ENCODE measurements at regions not wholly inside any gene's neighbourhood (a gene's known extent, or its start where the extent isn't known, plus 50 kb on each side); places are given as distances from the start of the nearest gene placed in this dataset.

DNA sequence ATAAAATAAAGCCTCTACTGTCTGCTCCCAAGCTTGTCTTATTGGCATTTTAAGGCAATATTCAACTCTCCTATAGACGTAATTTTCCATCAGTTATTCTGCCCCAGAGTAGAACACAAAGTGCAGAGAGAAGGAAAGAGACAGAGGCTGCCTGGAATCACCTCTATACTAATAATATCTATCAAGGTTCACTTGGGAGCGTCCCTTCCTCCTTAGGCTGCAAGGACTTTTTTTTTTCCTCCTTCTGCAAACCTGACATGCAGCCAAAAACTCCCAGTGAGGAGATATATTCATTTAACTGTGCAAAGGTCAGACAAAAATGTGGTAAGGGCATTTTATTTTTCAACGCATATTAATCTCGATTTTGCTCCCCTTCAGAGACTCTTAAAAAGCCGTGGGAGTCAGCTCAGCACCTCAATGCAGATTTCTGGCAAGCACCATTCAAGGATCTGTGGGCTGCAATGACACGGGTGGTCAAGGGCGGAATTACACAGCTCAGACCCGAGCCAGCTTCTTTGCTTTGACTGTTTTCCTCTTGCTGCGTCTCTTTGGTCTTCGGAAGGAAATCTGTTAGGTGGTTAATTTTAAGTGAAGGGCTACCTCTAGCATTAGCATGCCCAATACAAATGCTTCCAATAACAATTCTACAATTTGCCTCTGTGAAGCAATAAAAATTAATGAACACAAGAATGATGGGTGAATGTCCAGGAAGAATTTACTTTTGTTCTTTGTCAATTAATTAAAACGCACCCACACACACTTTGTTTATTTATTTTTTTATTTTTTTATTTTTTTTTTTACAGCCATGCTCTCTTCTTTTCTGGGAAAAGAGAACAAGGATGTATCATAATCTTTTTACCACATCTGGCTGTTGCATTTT, 587.7 kb upstream of the GRAMD2B start:
- Histone ChIP-seq H3K4me3 (peak overlapping the region in 4 of 12 donors; percentile 10 to 20 (median 16)), H3K27me3 (no peaks in the 10 kb centered on the region), H3K4me1 (peaks cover 0 to 8% (median 4%) of the 10 kb centered on the region in 12 donors), H3K27ac (no peak overlapping the region), H3K9me3 (peaks cover 0 to 7% (median 0%) of the 10 kb centered on the region in 12 donors), H3K36me3 (no peaks in the 10 kb centered on the region)
- intact Hi-C loops (cut with DNase I): loop anchor here in 3 of 10 donors (5.0 to 10.0 kb wide), 3 partner anchors 1088 to 1901 kb away; partner anchors contain the start of gene ZNF608 (in 1 of the 3)
- WGBS, 4 donors: 16 to 25% (median 18%) methylated on average over 11 of the region's 11 CpGs
- peak in 3 of 4 donors; percentile 74 to 86 (median 77) for ATAC-seq
- TF ChIP-seq POLR2A (IDR thresholded peaks at IDR 0.05): no peak
- TF ChIP-seq, protein P1, sequence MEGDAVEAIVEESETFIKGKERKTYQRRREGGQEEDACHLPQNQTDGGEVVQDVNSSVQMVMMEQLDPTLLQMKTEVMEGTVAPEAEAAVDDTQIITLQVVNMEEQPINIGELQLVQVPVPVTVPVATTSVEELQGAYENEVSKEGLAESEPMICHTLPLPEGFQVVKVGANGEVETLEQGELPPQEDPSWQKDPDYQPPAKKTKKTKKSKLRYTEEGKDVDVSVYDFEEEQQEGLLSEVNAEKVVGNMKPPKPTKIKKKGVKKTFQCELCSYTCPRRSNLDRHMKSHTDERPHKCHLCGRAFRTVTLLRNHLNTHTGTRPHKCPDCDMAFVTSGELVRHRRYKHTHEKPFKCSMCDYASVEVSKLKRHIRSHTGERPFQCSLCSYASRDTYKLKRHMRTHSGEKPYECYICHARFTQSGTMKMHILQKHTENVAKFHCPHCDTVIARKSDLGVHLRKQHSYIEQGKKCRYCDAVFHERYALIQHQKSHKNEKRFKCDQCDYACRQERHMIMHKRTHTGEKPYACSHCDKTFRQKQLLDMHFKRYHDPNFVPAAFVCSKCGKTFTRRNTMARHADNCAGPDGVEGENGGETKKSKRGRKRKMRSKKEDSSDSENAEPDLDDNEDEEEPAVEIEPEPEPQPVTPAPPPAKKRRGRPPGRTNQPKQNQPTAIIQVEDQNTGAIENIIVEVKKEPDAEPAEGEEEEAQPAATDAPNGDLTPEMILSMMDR (IDR thresholded peaks at IDR 0.05): peak; percentile 42 to 84 (median 70)
- DNase-seq: peak in 4 of 5 donors; percentile 16 to 38 (median 30)

DNA sequence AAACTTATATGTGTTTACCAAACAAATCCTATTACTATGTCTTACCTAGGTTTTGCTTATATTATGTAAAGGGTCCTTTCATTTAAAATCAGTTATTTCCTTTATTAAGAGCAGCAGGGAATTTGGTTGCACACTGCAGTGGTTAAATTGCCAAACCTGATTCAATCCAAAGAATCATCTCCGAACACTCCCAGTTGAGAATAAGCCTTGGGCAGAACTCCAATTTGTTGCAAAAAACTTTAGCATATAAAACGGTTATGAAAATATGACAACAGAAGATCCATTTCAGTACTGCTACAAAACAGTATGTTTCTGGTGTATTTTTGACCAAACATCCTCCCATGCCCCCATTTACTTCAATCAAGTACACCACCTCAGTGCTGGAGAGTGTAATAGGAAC, 587.0 kb upstream of the GRAMD2B start:
- DNase-seq (no peak), ATAC-seq (no peak)
- no peak overlapping the region for H3K27ac ChIP-seq
- TF ChIP-seq POLR2A (IDR thresholded peaks at IDR 0.05): no peak
- TF ChIP-seq, protein P1 (IDR thresholded peaks at IDR 0.05): no peak
- peaks cover 0 to 8% (median 4%) of the 10 kb centered on the region in 12 donors for H3K4me1 ChIP-seq
- peaks cover 0 to 5% (median 0%) of the 10 kb centered on the region in 12 donors for H3K9me3 ChIP-seq
- intact Hi-C loops (cut with DNase I): loop anchor here in 3 of 10 donors (5.0 to 10.0 kb wide), 3 partner anchors 1089 to 1901 kb away; partner anchors contain the start of gene ZNF608 (in 1 of the 3)
- no peaks in the 10 kb centered on the region for H3K36me3 ChIP-seq
- 58 to 77% (median 68%) methylated on average over 2 of the region's 2 CpGs for WGBS, 4 donors
- H3K27me3 ChIP-seq: no peaks in the 10 kb centered on the region
- no peak overlapping the region for H3K4me3 ChIP-seq

DNA sequence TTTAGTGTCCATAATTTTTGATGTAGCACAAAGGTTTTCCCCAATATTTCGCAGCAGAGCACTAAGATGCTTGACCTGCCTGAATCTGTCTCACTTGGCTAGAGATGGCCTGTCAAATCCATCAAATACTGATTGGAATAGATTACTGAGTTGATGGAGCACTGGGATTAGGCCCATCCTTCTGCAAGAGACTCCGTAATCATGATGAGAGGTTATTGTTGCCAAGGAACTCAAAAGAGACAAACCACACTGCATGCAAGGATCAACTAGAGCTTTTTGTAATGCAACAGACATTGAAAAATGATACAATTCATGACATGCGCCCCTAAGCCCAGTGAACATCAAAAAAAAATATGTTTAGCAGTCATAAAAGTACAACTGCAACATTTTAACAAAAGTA, 585.3 kb upstream of the GRAMD2B start:
- Histone ChIP-seq H3K27me3 (no peaks in the 10 kb centered on the region), H3K9me3 (peaks cover 0 to 8% (median 0%) of the 10 kb centered on the region in 12 donors), H3K4me3 (no peak overlapping the region), H3K27ac (no peak overlapping the region), H3K4me1 (peaks cover 0 to 8% (median 4%) of the 10 kb centered on the region in 12 donors), H3K36me3 (no peaks in the 10 kb centered on the region)
- intact Hi-C loops (cut with DNase I): loop anchor here in 3 of 10 donors (5.0 to 10.0 kb wide), 3 partner anchors 1091 to 1903 kb away; partner anchors contain the start of gene ZNF608 (in 1 of the 3)
- no peak for ATAC-seq
- DNase-seq: no peak
- no peak for TF ChIP-seq POLR2A (IDR thresholded peaks at IDR 0.05)
- TF ChIP-seq, protein P1 (IDR thresholded peaks at IDR 0.05): no peak
- 92 to 97% (median 96%) methylated on average over 3 of the region's 3 CpGs for WGBS, 4 donors

DNA sequence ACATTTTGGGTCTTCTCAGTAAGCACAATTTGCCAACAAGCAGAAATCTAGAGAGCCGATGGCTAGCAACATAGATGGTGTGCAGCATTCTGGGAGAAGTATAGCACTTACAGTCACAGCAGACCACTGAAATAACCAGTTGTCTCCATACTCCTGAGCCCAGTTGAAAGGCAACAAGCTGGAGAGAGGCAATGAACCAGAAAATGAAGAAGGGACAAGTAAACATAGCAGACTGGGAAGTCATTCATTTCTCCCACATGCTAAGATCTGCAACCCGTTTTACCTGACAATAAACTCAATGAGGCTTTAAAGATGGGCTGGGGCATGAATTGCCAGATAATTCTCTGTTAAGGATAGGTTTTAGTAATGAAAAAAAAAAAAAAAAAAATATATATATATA, 575.6 kb upstream of the GRAMD2B start:
- no peak for DNase-seq
- H3K4me3 ChIP-seq: no peak overlapping the region
- intact Hi-C loops (cut with DNase I): no loop called here
- no peak for ATAC-seq
- TF ChIP-seq, protein P1 (IDR thresholded peaks at IDR 0.05): no peak
- no peak for TF ChIP-seq POLR2A (IDR thresholded peaks at IDR 0.05)
- H3K27ac ChIP-seq: no peak overlapping the region
- no peaks in the 10 kb centered on the region for H3K36me3 ChIP-seq
- 92 to 98% (median 95%) methylated on average over 2 of the region's 2 CpGs for WGBS, 4 donors
- H3K9me3 ChIP-seq: peaks cover 0 to 27% (median 0%) of the 10 kb centered on the region in 12 donors
- H3K27me3 ChIP-seq: no peaks in the 10 kb centered on the region
- H3K4me1 ChIP-seq: no peaks in the 10 kb centered on the region
